ENCODE measurements at regions not wholly inside any gene's neighbourhood (a gene's known extent, or its start where the extent isn't known, plus 50 kb on each side); places are given as distances from the start of the nearest gene placed in this dataset.

DNA sequence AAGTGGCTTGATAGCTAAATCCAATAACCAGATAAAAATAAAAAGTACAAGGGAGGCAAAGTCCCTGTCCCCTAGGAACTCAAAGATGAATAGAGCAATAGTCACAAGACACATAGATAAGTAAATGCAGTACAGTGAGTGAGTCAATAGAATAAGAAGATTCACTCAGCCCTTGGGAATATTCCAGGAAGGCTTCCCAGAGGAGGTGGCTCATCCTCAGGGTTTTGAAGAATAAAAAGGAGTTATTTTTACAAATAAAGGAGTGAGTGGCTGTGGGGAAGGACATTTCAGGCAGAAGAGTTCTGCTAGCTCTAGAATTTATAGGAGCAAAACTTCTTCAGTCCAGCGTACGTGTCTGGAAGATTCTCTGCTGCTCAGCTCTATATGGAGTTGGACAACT lies 177.4 kb upstream of the SDK2 start:
- ChIA-PET POLR2A (no interaction called here), CTCF (interaction anchor here (1.1 kb wide), 1 partner anchor 24 kb away, joined by 3 read pairs; no protein-coding TSS in a partner anchor)
- H3K36me3 Mint-ChIP-seq (ENCODE audit: low read depth): no peaks in the 10 kb centered on the region
- peaks cover 21% of the 10 kb centered on the region for H3K4me1 Mint-ChIP-seq
- H3K4me3 Mint-ChIP-seq: no peak overlapping the region
- peaks cover 13% of the 10 kb centered on the region for H3K27me3 Mint-ChIP-seq
- H3K27ac Mint-ChIP-seq: no peak overlapping the region
- no peak for DNase-seq
- peaks cover 8% of the 10 kb centered on the region for H3K9me3 Mint-ChIP-seq

DNA sequence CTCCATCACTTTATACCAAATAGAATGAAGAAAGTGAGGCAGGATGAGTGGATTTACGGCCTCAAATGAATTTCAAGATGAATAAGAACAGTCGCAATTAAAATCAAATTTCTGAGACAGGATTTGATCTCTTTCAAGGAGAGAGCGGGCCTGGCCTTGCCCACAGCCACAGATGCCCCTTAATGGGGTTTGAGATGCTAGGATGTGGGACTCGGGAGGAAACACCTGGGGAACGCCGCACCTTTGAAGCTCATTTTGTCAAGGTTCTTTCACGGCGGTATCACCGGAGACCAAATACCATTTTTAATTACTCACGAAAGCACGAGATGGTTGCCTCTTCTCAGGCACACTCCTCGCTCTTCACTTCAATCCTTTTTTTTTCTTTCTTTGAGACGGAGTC lies 178.1 kb upstream of the SDK2 start:
- Mint-ChIP-seq H3K27me3 (peaks cover 13% of the 10 kb centered on the region), H3K27ac (peak overlapping the region; percentile 46), H3K4me1 (peaks cover 27% of the 10 kb centered on the region), H3K4me3 (peak overlapping the region; percentile 6), H3K36me3 (ENCODE audit: low read depth) (no peaks in the 10 kb centered on the region), H3K9me3 (peaks cover 8% of the 10 kb centered on the region)
- POLR2A ChIA-PET: no interaction called here
- no peak for DNase-seq
- CTCF ChIA-PET: no interaction called here

DNA sequence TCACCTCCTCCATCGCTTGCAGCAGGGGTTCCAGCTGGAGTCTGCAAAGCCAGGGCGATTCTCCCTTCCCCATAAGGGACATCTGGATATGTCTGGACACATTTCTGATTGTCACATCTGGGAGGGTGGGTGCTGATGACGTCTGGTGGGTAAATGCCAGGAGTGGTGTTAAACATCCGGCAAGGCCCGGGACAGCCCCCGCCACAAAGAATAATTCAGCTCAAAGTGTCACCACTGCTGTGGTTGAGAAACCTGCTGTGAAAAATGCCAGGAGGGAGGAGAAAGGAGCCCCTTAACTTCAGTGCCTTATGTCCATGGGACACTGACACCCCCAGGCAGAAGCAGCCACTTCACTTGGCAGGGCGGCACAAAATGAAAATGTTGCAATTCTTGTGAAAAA lies 179.4 kb upstream of the SDK2 start:
- DNase-seq: no peak
- Mint-ChIP-seq H3K9me3 (peaks cover 1% of the 10 kb centered on the region), H3K4me1 (peaks cover 41% of the 10 kb centered on the region), H3K27me3 (peaks cover 13% of the 10 kb centered on the region), H3K27ac (no peak overlapping the region), H3K4me3 (no peak overlapping the region), H3K36me3 (ENCODE audit: low read depth) (no peaks in the 10 kb centered on the region)
- ChIA-PET POLR2A (no interaction called here), CTCF (interaction anchor here (0.7 to 0.8 kb wide), 2 partner anchors 9 to 137 kb away, joined by 3 read pairs; no protein-coding TSS in a partner anchor)

DNA sequence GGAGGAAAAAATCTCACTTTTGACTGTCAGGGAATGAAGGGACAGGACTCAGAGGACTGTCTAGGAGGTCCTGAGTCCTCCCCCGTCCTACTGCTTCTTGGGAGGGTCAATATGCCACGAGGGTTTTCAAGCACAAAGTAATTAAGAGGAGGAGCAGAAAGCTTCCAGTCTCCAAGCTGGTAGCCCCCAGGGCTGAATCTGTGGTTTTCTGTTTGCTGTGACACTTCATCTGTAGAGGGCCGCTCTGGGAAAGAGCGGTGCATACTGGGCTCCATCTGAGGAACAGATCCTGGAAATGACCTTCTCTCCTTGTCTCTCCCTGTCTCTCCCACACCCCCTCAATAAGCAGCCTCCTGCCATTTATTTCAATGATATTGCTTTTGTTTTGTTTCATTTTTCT lies 180.1 kb upstream of the SDK2 start:
- peak overlapping the region; percentile 43 for H3K27ac Mint-ChIP-seq
- no peak overlapping the region for H3K4me3 Mint-ChIP-seq
- no peak for DNase-seq
- H3K36me3 Mint-ChIP-seq (ENCODE audit: low read depth): no peaks in the 10 kb centered on the region
- peaks cover 46% of the 10 kb centered on the region for H3K4me1 Mint-ChIP-seq
- CTCF ChIA-PET: interaction anchor here (0.8 kb wide), 1 partner anchor 136 kb away, joined by 3 read pairs; no protein-coding TSS in a partner anchor
- POLR2A ChIA-PET: no interaction called here
- H3K27me3 Mint-ChIP-seq: peaks cover 13% of the 10 kb centered on the region
- no peaks in the 10 kb centered on the region for H3K9me3 Mint-ChIP-seq

DNA sequence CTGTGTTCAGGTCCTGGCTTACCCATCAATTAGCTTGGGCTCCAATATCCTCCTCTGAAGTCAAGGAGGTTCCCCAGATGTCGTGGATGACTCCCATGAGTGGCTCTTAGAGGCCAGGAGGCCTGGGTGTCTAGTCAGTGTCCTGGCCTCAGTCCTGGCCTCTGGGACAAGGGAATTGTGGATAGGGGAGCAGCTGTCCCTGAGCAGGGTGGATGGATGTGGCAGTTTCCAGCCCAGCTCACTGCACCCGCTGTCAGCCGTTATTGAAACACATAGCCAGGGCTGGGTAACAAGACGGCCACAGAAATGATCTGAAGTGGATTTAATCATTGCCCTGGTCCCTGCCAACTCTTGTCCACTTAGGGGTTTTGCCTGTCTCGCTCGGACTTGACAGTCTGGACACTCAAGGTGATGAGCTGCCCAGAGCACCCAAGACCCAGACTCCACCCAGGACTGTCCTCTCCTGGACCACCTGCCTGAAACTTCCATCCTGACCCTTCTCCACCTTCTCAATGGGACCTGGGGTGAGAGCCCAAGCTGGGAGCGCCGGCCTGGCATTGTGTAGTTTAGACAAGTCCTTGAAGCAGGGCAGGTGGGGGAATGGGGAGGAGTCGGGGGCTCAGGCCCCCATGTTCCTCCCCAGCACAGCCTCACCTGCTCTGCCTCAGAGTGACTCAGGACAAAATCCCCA lies 182.1 kb upstream of the SDK2 start:
- Mint-ChIP-seq H3K36me3 (ENCODE audit: low read depth) (peaks cover 3% of the 10 kb centered on the region), H3K9me3 (peaks cover 2% of the 10 kb centered on the region), H3K4me3 (no peak overlapping the region), H3K4me1 (peaks cover 55% of the 10 kb centered on the region), H3K27me3 (peaks cover 13% of the 10 kb centered on the region), H3K27ac (peak overlapping the region; percentile 94)
- ChIA-PET POLR2A (no interaction called here), CTCF (interaction anchor here (1.3 kb wide), 1 partner anchor 31 kb away, joined by 3 read pairs; no protein-coding TSS in a partner anchor)
- no peak for DNase-seq

DNA sequence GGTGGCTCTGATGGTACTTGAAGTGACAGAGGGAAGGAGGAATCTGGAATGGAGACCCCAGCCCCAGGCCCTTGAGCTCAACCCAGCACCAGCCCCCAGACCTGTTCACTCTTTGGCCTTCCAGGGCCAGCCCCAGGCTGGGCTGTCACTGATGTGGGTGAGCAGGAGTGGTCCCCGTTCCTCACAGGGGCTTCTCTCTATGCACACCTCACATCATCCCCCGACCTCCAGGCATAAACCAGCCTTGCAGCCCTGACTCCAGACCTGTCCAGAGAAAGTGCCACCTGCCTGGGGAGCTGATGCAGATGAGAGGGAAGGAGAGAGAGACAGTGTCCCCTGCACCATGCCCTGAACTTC lies 182.6 kb upstream of the SDK2 start:
- DNase-seq: no peak
- H3K9me3 Mint-ChIP-seq: peaks cover 2% of the 10 kb centered on the region
- H3K4me3 Mint-ChIP-seq: no peak overlapping the region
- peaks cover 57% of the 10 kb centered on the region for H3K4me1 Mint-ChIP-seq
- H3K27ac Mint-ChIP-seq: peak overlapping the region; percentile 94
- ChIA-PET CTCF (interaction anchor here (1.3 kb wide), 1 partner anchor 31 kb away, joined by 3 read pairs; no protein-coding TSS in a partner anchor), POLR2A (no interaction called here)
- H3K36me3 Mint-ChIP-seq (ENCODE audit: low read depth): peaks cover 3% of the 10 kb centered on the region
- H3K27me3 Mint-ChIP-seq: peaks cover 8% of the 10 kb centered on the region

DNA sequence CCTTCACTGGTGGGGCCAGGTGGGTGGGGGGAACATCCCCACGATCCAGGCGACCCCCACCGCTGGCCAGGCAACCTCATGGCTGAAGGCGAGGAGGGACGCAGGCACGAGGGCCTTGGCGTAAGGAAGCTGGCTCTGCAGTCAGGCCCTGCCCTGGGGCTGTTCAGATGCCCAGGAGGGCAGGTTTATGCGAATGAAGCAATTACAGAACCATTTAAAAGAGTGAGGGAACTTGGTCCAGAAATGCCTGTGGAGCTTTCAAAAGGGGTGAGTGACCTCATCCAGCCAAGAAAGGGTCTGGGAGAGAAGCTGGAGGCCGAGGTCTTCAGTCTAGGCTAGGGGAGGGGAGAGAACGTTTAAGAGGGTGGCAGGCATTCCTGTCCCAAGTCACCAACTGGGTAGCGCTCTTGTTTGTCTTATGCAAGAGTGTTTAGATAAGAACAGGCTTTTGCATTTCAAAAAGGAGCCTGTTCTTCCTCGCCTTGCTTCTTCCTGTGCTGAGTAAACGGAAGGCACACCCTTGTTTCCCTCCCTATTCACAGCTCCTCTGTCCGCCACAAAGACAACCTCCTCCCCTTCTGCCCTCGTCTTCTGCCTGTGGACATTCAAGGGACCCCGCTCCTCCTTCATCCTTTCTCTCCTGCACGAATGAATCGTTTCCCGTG lies 183.5 kb upstream of the SDK2 start:
- H3K27me3 Mint-ChIP-seq: no peaks in the 10 kb centered on the region
- peaks cover 3% of the 10 kb centered on the region for H3K36me3 Mint-ChIP-seq (ENCODE audit: low read depth)
- POLR2A ChIA-PET: no interaction called here
- H3K4me1 Mint-ChIP-seq: peaks cover 52% of the 10 kb centered on the region
- no peak overlapping the region for H3K4me3 Mint-ChIP-seq
- peaks cover 2% of the 10 kb centered on the region for H3K9me3 Mint-ChIP-seq
- H3K27ac Mint-ChIP-seq: peak overlapping the region; percentile 94
- DNase-seq: peak; percentile 30
- CTCF ChIA-PET: interaction anchor here (0.6 to 1.3 kb wide), 2 partner anchors 11 to 32 kb away, joined by 3 read pairs; no protein-coding TSS in a partner anchor

DNA sequence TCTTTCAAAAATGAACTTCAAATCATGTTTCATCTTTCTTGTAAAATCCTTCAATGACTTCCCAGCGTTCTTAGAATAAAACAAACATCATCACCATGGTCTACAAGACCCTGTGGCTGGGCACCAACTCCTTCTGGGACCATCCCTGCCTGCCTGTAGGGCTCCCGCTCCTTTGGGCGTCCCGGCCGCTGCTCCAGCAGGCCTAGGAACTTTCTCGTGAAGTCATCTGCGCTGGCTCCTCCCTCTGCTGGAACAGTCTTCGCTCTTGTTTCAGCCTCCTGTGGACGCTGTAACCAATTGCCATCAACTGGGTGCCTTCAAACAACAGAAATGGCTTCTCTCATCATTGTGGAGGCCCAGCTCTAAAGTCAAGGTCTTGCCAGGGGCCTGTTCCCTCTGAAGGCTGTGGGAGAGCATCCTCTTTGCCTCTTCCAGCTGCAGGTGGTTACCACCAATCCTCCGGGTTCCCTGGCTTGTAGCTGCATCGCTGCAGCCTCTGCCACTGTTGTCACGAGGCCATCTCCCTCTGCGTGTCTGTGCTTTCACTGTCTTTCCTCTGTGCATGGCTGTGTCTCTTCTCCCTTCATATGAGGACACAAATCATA lies 185.5 kb upstream of the SDK2 start:
- H3K4me3 Mint-ChIP-seq: no peak overlapping the region
- no peaks in the 10 kb centered on the region for H3K27me3 Mint-ChIP-seq
- H3K4me1 Mint-ChIP-seq: peaks cover 49% of the 10 kb centered on the region
- ChIA-PET POLR2A (no interaction called here), CTCF (interaction anchor here (0.5 to 1.6 kb wide), 2 partner anchors 15 to 71 kb away, joined by 4 to 8 read pairs; no protein-coding TSS in a partner anchor)
- H3K27ac Mint-ChIP-seq: no peak overlapping the region
- DNase-seq: no peak
- H3K36me3 Mint-ChIP-seq (ENCODE audit: low read depth): peaks cover 3% of the 10 kb centered on the region
- H3K9me3 Mint-ChIP-seq: peaks cover 2% of the 10 kb centered on the region

DNA sequence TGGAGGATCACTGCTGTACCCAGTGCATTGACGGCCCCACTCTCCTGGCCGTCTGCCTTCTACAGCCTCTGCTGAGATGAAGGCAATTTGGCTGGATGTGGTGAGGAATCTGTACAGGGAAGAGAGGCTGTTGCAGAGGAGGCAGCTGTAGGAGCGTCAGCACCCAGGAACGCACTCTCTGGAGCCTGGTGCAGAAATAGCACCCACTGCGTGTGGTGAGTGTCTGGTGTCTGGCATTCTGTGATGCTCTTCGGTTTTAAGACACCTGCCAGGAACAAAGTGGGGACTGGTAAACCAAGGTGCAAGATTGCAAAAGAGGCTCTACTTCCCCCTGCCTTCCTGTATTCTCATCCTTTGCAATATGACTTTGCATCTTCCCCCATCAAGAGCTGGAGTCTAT lies 187.5 kb upstream of the SDK2 start:
- no peak overlapping the region for H3K4me3 Mint-ChIP-seq
- peaks cover 6% of the 10 kb centered on the region for H3K36me3 Mint-ChIP-seq (ENCODE audit: low read depth)
- H3K4me1 Mint-ChIP-seq: peaks cover 60% of the 10 kb centered on the region
- CTCF ChIA-PET: no interaction called here
- no peak overlapping the region for H3K27ac Mint-ChIP-seq
- no peaks in the 10 kb centered on the region for H3K27me3 Mint-ChIP-seq
- H3K9me3 Mint-ChIP-seq: peaks cover 10% of the 10 kb centered on the region
- no peak for DNase-seq
- POLR2A ChIA-PET: no interaction called here

DNA sequence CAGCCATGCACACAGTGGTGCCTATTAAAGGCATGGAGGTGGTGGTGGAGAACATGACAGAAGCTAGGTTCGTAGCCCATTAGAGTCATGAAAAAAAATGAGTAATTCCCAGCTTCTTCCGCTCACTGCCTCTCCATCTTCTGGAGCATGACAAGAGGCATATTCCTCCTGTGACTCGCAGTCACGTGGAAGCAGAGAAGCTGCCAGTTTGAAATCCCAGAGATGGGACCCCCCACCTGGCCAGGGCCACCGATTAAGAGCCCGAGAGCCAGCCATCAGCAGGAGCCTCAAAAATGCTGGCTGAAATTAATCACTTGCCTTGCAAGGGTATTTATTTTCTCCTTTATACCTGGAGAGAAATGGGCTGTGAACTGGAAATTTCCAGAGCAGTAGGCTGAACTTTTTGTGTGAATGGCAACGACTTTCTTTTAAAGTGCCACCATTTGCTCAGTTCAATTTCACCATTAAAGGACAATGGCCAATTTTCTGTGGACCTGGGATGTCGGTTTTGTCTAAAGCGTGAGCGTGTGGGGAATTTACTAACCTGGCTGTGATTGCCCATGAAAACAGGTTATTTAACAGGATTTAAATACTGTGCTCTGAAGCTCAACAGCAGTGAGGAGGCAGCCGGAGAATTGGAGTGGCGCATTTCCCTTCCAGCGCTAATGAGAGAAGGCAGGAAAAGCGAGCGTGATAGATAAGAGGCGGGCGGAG lies 189.7 kb upstream of the SDK2 start:
- DNase-seq: no peak
- Mint-ChIP-seq H3K4me3 (no peak overlapping the region), H3K9me3 (peaks cover 16% of the 10 kb centered on the region), H3K36me3 (ENCODE audit: low read depth) (peaks cover 8% of the 10 kb centered on the region), H3K27me3 (no peaks in the 10 kb centered on the region), H3K4me1 (peaks cover 40% of the 10 kb centered on the region), H3K27ac (no peak overlapping the region)
- CTCF ChIA-PET: interaction anchor here (1.0 kb wide), 1 partner anchor 14 kb away, joined by 3 read pairs; no protein-coding TSS in a partner anchor
- POLR2A ChIA-PET: no interaction called here

DNA sequence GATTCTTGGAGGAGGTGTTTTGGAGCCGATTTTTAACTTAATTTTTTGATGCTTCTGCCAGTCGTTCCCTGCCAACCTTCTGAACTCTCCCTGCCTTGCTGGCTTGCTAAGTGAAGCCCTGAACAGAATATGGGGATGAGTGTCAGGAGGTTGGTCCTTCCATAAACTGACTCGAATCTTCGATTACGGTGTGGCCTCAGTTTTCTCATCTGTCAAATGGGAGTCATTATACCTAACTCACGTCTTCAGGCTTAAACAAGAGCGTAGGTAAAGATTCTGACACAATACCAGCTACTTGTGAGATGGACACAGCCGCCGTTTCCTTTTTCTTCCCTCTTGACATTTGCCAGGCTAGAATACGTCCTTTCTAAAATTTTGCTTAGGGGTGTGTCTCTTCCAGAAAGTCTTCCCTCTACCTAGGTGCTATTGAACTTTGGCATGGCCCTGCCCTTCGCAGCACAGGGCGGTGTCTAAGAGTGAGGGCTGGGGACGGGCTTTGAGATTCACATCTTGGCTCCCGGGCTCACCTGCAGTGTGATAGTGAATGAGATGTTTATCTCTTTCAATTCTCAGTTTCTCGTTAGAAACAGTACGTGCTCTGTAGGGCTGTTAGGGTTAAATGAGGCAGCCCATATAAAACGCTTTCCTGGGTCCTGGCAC lies 190.6 kb upstream of the SDK2 start:
- Mint-ChIP-seq H3K4me3 (no peak overlapping the region), H3K9me3 (peaks cover 16% of the 10 kb centered on the region), H3K27me3 (no peaks in the 10 kb centered on the region), H3K36me3 (ENCODE audit: low read depth) (peaks cover 8% of the 10 kb centered on the region), H3K4me1 (peaks cover 34% of the 10 kb centered on the region), H3K27ac (no peak overlapping the region)
- POLR2A ChIA-PET: no interaction called here
- CTCF ChIA-PET: no interaction called here
- no peak for DNase-seq

DNA sequence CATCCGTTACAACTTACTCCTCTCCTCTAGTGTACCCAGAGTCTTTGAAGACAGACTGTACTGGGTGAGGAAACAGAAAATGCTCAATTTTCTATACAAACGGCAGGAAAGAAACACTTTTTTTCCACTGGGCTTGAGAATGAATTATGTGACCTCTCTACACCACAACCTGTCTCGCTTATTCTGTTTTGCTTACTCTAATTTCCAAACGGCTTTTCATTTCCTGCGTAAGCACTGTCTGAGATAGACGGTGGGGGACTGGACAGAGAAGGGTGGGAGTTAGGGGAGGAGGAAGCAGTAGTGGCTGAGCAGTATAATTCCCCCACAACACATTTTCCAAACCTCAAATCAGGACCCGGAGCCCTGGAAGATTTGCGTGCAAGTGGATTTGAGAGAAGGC lies 191.4 kb upstream of the SDK2 start:
- Mint-ChIP-seq H3K36me3 (ENCODE audit: low read depth) (peaks cover 7% of the 10 kb centered on the region), H3K4me3 (no peak overlapping the region)
- POLR2A ChIA-PET: no interaction called here

More for the DNA sequence above, 191.4 kb upstream of the SDK2 start:
- CTCF ChIA-PET: no interaction called here
- Mint-ChIP-seq H3K9me3 (peaks cover 16% of the 10 kb centered on the region), H3K4me1 (peaks cover 30% of the 10 kb centered on the region), H3K27me3 (peaks cover under 1% of the 10 kb centered on the region), H3K27ac (peak overlapping the region; percentile 5)
- no peak for DNase-seq
